ENCODE measurements at regions not wholly inside any gene's neighbourhood (a gene's known extent, or its start where the extent isn't known, plus 50 kb on each side); places are given as distances from the start of the nearest gene placed in this dataset.

DNA sequence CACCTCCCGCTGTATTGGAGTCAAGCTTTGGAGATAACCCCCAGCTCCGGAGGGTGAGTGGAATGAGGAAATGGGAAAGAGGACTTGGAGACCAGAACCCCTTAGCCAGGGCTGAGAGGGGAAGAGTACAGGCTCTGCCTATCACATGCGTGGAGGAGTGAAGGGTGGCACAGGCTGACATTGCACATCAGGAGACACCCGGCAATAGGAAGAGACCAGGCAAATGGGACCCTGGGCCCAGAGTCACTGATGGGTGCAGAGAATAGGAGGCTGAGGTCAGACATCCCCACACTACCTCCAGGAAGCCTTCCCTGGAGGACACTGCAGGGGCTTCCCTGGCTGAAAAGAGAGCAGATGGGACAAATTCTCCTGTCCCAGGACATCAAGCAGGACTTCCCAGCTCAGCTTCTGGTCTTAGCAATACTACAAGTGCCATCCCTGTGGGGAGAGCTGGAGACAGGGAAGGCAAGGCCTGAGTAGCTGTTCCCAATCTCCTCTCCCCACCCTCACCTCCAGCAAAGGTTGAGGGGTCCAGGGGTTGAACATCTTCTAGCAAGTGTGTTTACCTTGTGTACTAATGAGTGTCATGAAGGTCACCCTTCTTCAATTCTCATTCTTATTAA is 160.7 kb downstream of the BUD13 start:
- no peak for TF ChIP-seq EZH2 (IDR thresholded peaks at IDR 0.05)
- no peak for TF ChIP-seq CTCF (IDR thresholded peaks at IDR 0.05)
